ENCODE measurements at regions not wholly inside any gene's neighbourhood (a gene's known extent, or its start where the extent isn't known, plus 50 kb on each side); places are given as distances from the start of the nearest gene placed in this dataset.
A peak's percentile ranks its signal among the peaks of the same experiment; 100 is the strongest.
"Not testable (repeated sequence)": the region's sequence is repeated elsewhere in the genome, so short reads cannot be mapped to it uniquely, and the experiment has no call there.

- no peak for DNase-seq (ENCODE audit: low read depth)
Observed at GRCh38 chr10:38209332-38209731, 115.2 kb downstream of the ZNF37A start.

- DNase-seq (ENCODE audit: low read depth), result not testable (repeated sequence)
Observed at GRCh38 chr10:38209748-38210147, 115.6 kb downstream of the ZNF37A start.

GRCh38 chr10:38212460-38212859 is 118.3 kb downstream of the ZNF37A start:
- no peak for DNase-seq (ENCODE audit: low read depth)

GRCh38 chr10:38226385-38226784 is 132.2 kb downstream of the ZNF37A start:
- no peak for DNase-seq (ENCODE audit: low read depth)

- DNase-seq (ENCODE audit: low read depth), result no peak
Observed at GRCh38 chr10:38228394-38228793, 134.3 kb downstream of the ZNF37A start.

GRCh38 chr10:38238479-38238878 is 144.3 kb downstream of the ZNF37A start:
- DNase-seq (ENCODE audit: low read depth), result not testable (repeated sequence)

GRCh38 chr10:38242061-38242649 is 148.0 kb downstream of the ZNF37A start:
- not testable (repeated sequence) for DNase-seq (ENCODE audit: low read depth)

GRCh38 chr10:38248113-38248512 is 154.0 kb downstream of the ZNF37A start:
- not testable (repeated sequence) for DNase-seq (ENCODE audit: low read depth)

- not testable (repeated sequence) for DNase-seq (ENCODE audit: low read depth)
Observed at GRCh38 chr10:38252551-38252950, 158.4 kb downstream of the ZNF37A start.

- DNase-seq (ENCODE audit: low read depth), result not testable (repeated sequence)
Observed at GRCh38 chr10:38267555-38267954, 173.4 kb downstream of the ZNF37A start.

- not testable (repeated sequence) for DNase-seq (ENCODE audit: low read depth)
Observed at GRCh38 chr10:38271031-38271430, 176.9 kb downstream of the ZNF37A start.

GRCh38 chr10:38274879-38275278 is 180.7 kb downstream of the ZNF37A start:
- not testable (repeated sequence) for DNase-seq (ENCODE audit: low read depth)

- not testable (repeated sequence) for DNase-seq (ENCODE audit: low read depth)
Observed at GRCh38 chr10:38292560-38292959, 198.4 kb downstream of the ZNF37A start.

GRCh38 chr10:38310111-38310510 is 216.0 kb downstream of the ZNF37A start:
- DNase-seq (ENCODE audit: low read depth), result not testable (repeated sequence)

GRCh38 chr10:38315090-38315805 is 221.1 kb downstream of the ZNF37A start:
- DNase-seq (ENCODE audit: low read depth), result not testable (repeated sequence)

- not testable (repeated sequence) for DNase-seq (ENCODE audit: low read depth)
Observed at GRCh38 chr10:38321393-38321792, 227.3 kb downstream of the ZNF37A start.

- not testable (repeated sequence) for DNase-seq (ENCODE audit: low read depth)
Observed at GRCh38 chr10:38330306-38330705, 236.2 kb downstream of the ZNF37A start.

- DNase-seq (ENCODE audit: low read depth), result not testable (repeated sequence)
Observed at GRCh38 chr10:38331106-38331505, 237.0 kb downstream of the ZNF37A start.

- not testable (repeated sequence) for DNase-seq (ENCODE audit: low read depth)
Observed at GRCh38 chr10:38333699-38334098, 239.6 kb downstream of the ZNF37A start.

GRCh38 chr10:38350645-38351044 is 256.5 kb downstream of the ZNF37A start:
- DNase-seq (ENCODE audit: low read depth), result not testable (repeated sequence)

- not testable (repeated sequence) for DNase-seq (ENCODE audit: low read depth)
Observed at GRCh38 chr10:38354410-38354809, 260.3 kb downstream of the ZNF37A start.

GRCh38 chr10:38355911-38356526 is 261.9 kb downstream of the ZNF37A start:
- DNase-seq (ENCODE audit: low read depth), result peak; percentile 58

- DNase-seq (ENCODE audit: low read depth), result not testable (repeated sequence)
Observed at GRCh38 chr10:38356527-38356926, 262.4 kb downstream of the ZNF37A start.
